Panc1 (cell line): ENCODE measurements at regions not wholly inside any gene's neighbourhood (a gene's known extent, or its start where the extent isn't known, plus 50 kb on each side); places are given as distances from the start of the nearest gene placed in this dataset.

Experiments
- POLR2AphosphoS5 ChIP-seq: IDR thresholded peaks from 2 replicates; pipeline ENCODE4 v1.6.1; 2012; ENCODE audit warnings: mild to moderate bottlenecking, low read depth, low read length, moderate library complexity
- TF ChIP-seq, protein P1 (sequence below): fragments of 450-650 bp; IDR thresholded peaks from 2 replicates; pipeline ENCODE4 v1.5.1; 2017; ENCODE audit warnings: mild to moderate bottlenecking

DNA sequence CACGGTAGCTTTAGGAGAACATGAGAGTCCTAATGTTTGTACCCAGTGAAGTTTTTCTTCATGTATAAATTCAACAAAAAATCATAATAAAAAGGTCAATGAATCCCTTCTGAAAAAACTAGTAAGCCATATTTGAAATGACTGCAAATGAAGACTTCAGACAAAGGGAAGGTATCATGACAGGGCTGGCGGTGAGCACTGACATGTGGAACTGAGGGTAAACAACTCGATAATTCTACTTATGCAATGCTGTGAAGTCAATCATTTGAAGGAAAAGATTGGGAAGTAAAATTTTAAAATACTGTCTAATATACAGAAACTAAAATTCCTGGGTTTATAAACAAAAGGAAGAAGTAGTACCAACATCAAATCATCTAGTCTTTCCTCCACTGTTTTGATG, 190.2 kb upstream of the COPS8 start:
- TF ChIP-seq, protein P1, sequence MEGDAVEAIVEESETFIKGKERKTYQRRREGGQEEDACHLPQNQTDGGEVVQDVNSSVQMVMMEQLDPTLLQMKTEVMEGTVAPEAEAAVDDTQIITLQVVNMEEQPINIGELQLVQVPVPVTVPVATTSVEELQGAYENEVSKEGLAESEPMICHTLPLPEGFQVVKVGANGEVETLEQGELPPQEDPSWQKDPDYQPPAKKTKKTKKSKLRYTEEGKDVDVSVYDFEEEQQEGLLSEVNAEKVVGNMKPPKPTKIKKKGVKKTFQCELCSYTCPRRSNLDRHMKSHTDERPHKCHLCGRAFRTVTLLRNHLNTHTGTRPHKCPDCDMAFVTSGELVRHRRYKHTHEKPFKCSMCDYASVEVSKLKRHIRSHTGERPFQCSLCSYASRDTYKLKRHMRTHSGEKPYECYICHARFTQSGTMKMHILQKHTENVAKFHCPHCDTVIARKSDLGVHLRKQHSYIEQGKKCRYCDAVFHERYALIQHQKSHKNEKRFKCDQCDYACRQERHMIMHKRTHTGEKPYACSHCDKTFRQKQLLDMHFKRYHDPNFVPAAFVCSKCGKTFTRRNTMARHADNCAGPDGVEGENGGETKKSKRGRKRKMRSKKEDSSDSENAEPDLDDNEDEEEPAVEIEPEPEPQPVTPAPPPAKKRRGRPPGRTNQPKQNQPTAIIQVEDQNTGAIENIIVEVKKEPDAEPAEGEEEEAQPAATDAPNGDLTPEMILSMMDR, result no peak
- no peak for TF ChIP-seq POLR2AphosphoS5
